K562 (cell line): ENCODE measurements at regions not wholly inside any gene's neighbourhood (a gene's known extent, or its start where the extent isn't known, plus 50 kb on each side); places are given as distances from the start of the nearest gene placed in this dataset.
A peak's percentile ranks its signal among the peaks of the same experiment; 100 is the strongest.

Experiments used
- ATAC-seq: fragments of 200-7000 bp; cut with Tn5 transposase; 3 replicates; pipeline ENCODE4 v1.9.1; 2020; ENCODE audit warnings: moderate library complexity
- BruUV-seq: library from RNA; stranded (reverse); fragments of 400-500 nt; replicated peaks from 2 replicates; lab custom pipeline; 2021; lab: Mats Ljungman, UMichigan
- CTCF ChIA-PET: fragments of 300-600 bp; formaldehyde crosslinking; extraction: SDS; loops from one replicate; lab custom pipeline; 2021; ENCODE audit warnings: low intra/inter-chr PET ratio; lab: Yijun Ruan, JAX
- POLR2A ChIA-PET: fragments of 300-600, 350-650 bp; sonication (Branson Sonifier 250); formaldehyde crosslinking; extraction: SDS; loops from one replicate; lab custom pipeline; 2021; ENCODE audit warnings: antibody characterized with exemption, inconsistent platforms; lab: Yijun Ruan, JAX
- DNase-seq, 4 experiments: peaks; one replicate each; pipeline versions ENCODE4 v3.0.0 to v3.0.0-alpha.2; 2011 to 2018; ENCODE audit warnings: low spot score in 3 of 4, mixed read lengths in 3 of 4; ENCODE audit errors: extremely low read depth in 1 of 4
- FAIRE-seq: peaks from 2 replicates; lab custom pipeline; 2011; peaks lifted over from hg19 to GRCh38; lab: Jason Lieb, UNC
- H2AFZ ChIP-seq: 2 replicates; pipeline ENCODE4 v1.6.0; 2011; ENCODE audit warnings: low read depth, low read length, control low read depth, inconsistent platforms
- H3K27ac ChIP-seq: fragments of 200-600 bp; 3 replicates; pipeline ENCODE4 v1.8.0; 2011; ENCODE audit warnings: low read depth, mild to moderate bottlenecking, control low read depth, inconsistent platforms, low read length, moderate library complexity, mixed read lengths; ENCODE audit errors: extremely low read depth
- H3K27me3 ChIP-seq, 2 experiments: fragments of 300-600 bp in 1 of 2; 2 replicates in 1 of 2; 3 replicates in 1 of 2; pipeline versions ENCODE4 v1.6.0 to v1.8.0; 2011; ENCODE audit warnings: inconsistent platforms in 2 of 2, low read length in 2 of 2, mild to moderate bottlenecking in 1 of 2, mixed read lengths in 1 of 2, moderate library complexity in 1 of 2; ENCODE audit not compliant: control insufficient read depth in 2 of 2, insufficient read depth in 2 of 2
- H3K36me3 ChIP-seq: fragments of 300-600 bp; 3 replicates; pipeline ENCODE4 v1.8.0; 2011; ENCODE audit warnings: mild to moderate bottlenecking, low read length, inconsistent platforms; ENCODE audit not compliant: control insufficient read depth, insufficient read depth
- H3K4me1 ChIP-seq, 2 experiments: fragments of 200-600 bp in 1 of 2; replicated peaks in 1 of 2; 2 replicates in 1 of 2; 3 replicates in 1 of 2; pipeline versions ENCODE4 v1.5.1 to v1.8.0; 2011; ENCODE audit warnings: inconsistent platforms in 2 of 2, low read length in 2 of 2, mild to moderate bottlenecking in 1 of 2, mixed read lengths in 1 of 2, moderate library complexity in 1 of 2; ENCODE audit not compliant: control insufficient read depth in 2 of 2, insufficient read depth in 2 of 2
- H3K4me2 ChIP-seq: 2 replicates; pipeline ENCODE4 v1.6.1; 2011; ENCODE audit warnings: low read length, control low read depth, inconsistent platforms, mixed read lengths; ENCODE audit not compliant: insufficient read depth
- H3K4me3 ChIP-seq: fragments of 200-600 bp; sonication (generic), shearing (Covaris generic); 2 replicates; pipeline ENCODE4 v1.5.1; 2016; ENCODE audit warnings: control low read depth, inconsistent platforms
- H3K79me2 ChIP-seq: fragments of 200-600 bp; 3 replicates; pipeline ENCODE4 v1.8.0; 2011; ENCODE audit warnings: low read length, inconsistent platforms; ENCODE audit not compliant: control insufficient read depth, insufficient read depth
- H3K9ac ChIP-seq, 2 experiments: 2 replicates each; pipeline versions ENCODE4 v1.6.0 to v1.6.1; 2011; ENCODE audit warnings: low read depth in 2 of 2, low read length in 2 of 2, control low read depth in 1 of 2, inconsistent platforms in 1 of 2, mild to moderate bottlenecking in 1 of 2, mixed read lengths in 1 of 2; ENCODE audit not compliant: insufficient read depth in 1 of 2
- H3K9me1 ChIP-seq: one replicate; pipeline ENCODE4 v1.6.0; 2011; ENCODE audit warnings: inconsistent platforms, mild to moderate bottlenecking, low read length, moderate library complexity; ENCODE audit not compliant: control insufficient read depth, insufficient read depth
- H3K9me3 ChIP-seq: replicated peaks from 2 replicates; pipeline ENCODE4 v1.5.1; 2011; ENCODE audit warnings: low read depth, low read length, inconsistent platforms; ENCODE audit not compliant: control insufficient read depth, insufficient read depth
- H4K20me1 ChIP-seq: replicated peaks from 2 replicates; pipeline ENCODE4 v1.6.1; 2011; ENCODE audit warnings: low read length, inconsistent platforms, mixed read lengths; ENCODE audit not compliant: control insufficient read depth, insufficient read depth
- ADNP ChIP-seq: fragments of 200-800 bp; sonication (Bioruptor generic); IDR thresholded peaks from 2 replicates; pipeline ENCODE4 v1.6.1; 2016; ENCODE audit warnings: missing genetic modification characterization, missing compliant biosample characterization
- CXXC5 ChIP-seq: fragments of 250-450 bp; sonication (Bioruptor Pico); IDR thresholded peaks from 2 replicates; pipeline ENCODE4 v1.8.0; 2022; ENCODE audit warnings: inconsistent platforms, mild to moderate bottlenecking, moderate library complexity
- FOXK1 ChIP-seq: sonication (generic); formaldehyde crosslinking; IDR thresholded peaks from 2 replicates; pipeline ENCODE4 v1.8.0; 2022; ENCODE audit warnings: missing genetic modification reagents, mild to moderate bottlenecking, borderline replicate concordance
- GATAD2B ChIP-seq: fragments of 450-650 bp; IDR thresholded peaks from 2 replicates; pipeline ENCODE4 v1.6.1; 2017; ENCODE audit warnings: mild to moderate bottlenecking, borderline replicate concordance
- HNRNPK ChIP-seq: fragments of 200-400 bp; formaldehyde crosslinking; IDR thresholded peaks from one replicate; pipeline ENCODE4 v1.6.1; 2018; ENCODE audit warnings: mild to moderate bottlenecking, low read depth, low read length; ENCODE audit not compliant: poor library complexity, severe bottlenecking
- KAT8 ChIP-seq: fragments of 450-650 bp; IDR thresholded peaks from 2 replicates; pipeline ENCODE4 v1.6.1; 2016; ENCODE audit warnings: low read depth, mild to moderate bottlenecking
- NFIC ChIP-seq: fragments of 450-650 bp; IDR thresholded peaks from 2 replicates; pipeline ENCODE4 v1.6.1; 2017; ENCODE audit warnings: mild to moderate bottlenecking, inconsistent platforms
- NUFIP1 ChIP-seq: fragments of 450-650 bp; IDR thresholded peaks from 2 replicates; pipeline ENCODE4 v1.6.1; 2018; ENCODE audit not compliant: partially characterized antibody
- OTX1 ChIP-seq: fragments of 450-650 bp; formaldehyde crosslinking; IDR thresholded peaks from 2 replicates; pipeline ENCODE4 v1.4.0; 2022; ENCODE audit warnings: mild to moderate bottlenecking
- PHTF2 ChIP-seq: fragments of 250-450 bp; sonication (Bioruptor Pico); IDR thresholded peaks from 2 replicates; pipeline ENCODE4 v1.5.0; 2021; ENCODE audit warnings: mild to moderate bottlenecking
- PPARD ChIP-seq: fragments of 250-450 bp; sonication (Bioruptor Pico); IDR thresholded peaks from 2 replicates; pipeline ENCODE4 v1.8.0; 2022; ENCODE audit warnings: inconsistent platforms, mild to moderate bottlenecking, moderate library complexity
- PRPF4 ChIP-seq: fragments of 200-400 bp; formaldehyde crosslinking; IDR thresholded peaks from one replicate; pipeline ENCODE4 v1.6.1; 2017; ENCODE audit warnings: low read length, low read depth, mild to moderate bottlenecking; ENCODE audit not compliant: insufficient read depth, poor library complexity, severe bottlenecking
- PTBP1 ChIP-seq: fragments of 200-400 bp; formaldehyde crosslinking; IDR thresholded peaks from 2 replicates; pipeline ENCODE4 v1.6.1; 2017; ENCODE audit warnings: low read depth, low read length
- SMARCE1 ChIP-seq: fragments of 450-650 bp; IDR thresholded peaks from 2 replicates; pipeline ENCODE4 v1.7.1; 2016; ENCODE audit warnings: mild to moderate bottlenecking
- SMC3 ChIP-seq: conservative IDR thresholded peaks from 2 replicates; pipeline ENCODE4 v1.6.1; 2011; ENCODE audit warnings: low read depth, low read length, improper control_type of control experiment; ENCODE audit not compliant: insufficient read depth
- ZNF133 ChIP-seq: fragments of 250-450 bp; sonication (Bioruptor Pico); IDR thresholded peaks from 2 replicates; pipeline ENCODE4 v1.4.0; 2020; ENCODE audit warnings: mild to moderate bottlenecking
- ZNF431 ChIP-seq: sonication (generic); formaldehyde crosslinking; IDR thresholded peaks from 2 replicates; pipeline ENCODE4 v1.8.0; 2022; ENCODE audit warnings: mild to moderate bottlenecking, missing genetic modification reagents
- ZNF785 ChIP-seq: fragments of 250-450 bp; sonication (Bioruptor Pico); IDR thresholded peaks from 2 replicates; pipeline ENCODE4 v1.4.0; 2020; ENCODE audit warnings: mild to moderate bottlenecking
- WGBS: fragments of 100-300 bp; shearing (Covaris generic); methylation state at CpG from one replicate; pipeline ENCODE4 v1.1.6; 2016; ENCODE audit warnings: low coverage, mixed read lengths; ENCODE audit not compliant: insufficient coverage; ENCODE audit errors: missing lambda C conversion rate; 5-methylcytosine and 5-hydroxymethylcytosine counted together
- in situ Hi-C: fragments of 300-500 bp; cut with MboI; formaldehyde crosslinking; loops from 4 replicates; pipeline ENCODE4 v1.15.0; 2018; ENCODE audit warnings: inconsistent platforms, mixed read lengths
- intact Hi-C: fragments of 100-400 bp; cut with micrococcal nuclease; formaldehyde crosslinking; loops from 2 replicates; pipeline ENCODE4 v1.14.2; 2022
- TF ChIP-seq, protein P1 (sequence below): sonication (generic); IDR thresholded peaks from 2 replicates; pipeline ENCODE4 v1.6.1; 2016
- TF ChIP-seq, protein P2 (sequence below): fragments of 250-450 bp; sonication (Bioruptor Pico); IDR thresholded peaks from 2 replicates; pipeline ENCODE4 v1.8.0; 2022; ENCODE audit warnings: moderate library complexity, mild to moderate bottlenecking, inconsistent platforms
- TF ChIP-seq, protein P3 (sequence below): fragments of 250-450 bp; sonication (Bioruptor Pico); IDR thresholded peaks from 2 replicates; pipeline ENCODE4 v1.5.0; 2020; ENCODE audit warnings: mild to moderate bottlenecking

DNA sequence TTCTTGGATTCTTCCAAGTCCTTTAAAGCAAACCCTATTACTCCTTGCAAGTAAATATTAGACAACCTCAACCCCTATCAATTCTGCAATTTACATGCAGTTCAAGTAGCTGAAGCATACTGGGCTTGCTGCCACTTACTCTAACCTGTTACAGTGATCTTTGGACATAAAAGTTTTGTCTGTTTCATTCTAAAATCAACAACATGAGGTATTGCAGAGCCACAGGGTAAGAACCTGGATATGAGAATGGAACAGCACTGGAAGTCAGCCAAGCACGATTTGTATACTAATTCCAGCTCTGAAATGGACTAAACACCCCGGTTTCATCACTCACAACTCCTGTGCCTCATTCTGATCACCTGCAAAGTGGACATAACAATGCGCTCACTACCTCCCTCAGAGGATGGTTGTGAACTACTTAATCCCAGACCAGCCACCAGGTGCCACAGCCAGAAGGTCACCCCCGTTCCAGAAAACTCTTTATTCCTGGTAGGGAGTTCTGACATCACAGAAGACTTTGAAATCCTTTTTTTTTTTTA is 270.0 kb downstream of the ADGB start:
- 0 out of 3 replicates have a peak, but pooled peaks have one; percentile 8 for ATAC-seq
- no peak for FAIRE-seq
- H3K36me3 ChIP-seq = no peaks in the 10 kb centered on the region
- peak overlapping the region; percentile 56 for H2AFZ ChIP-seq
- intact Hi-C loops = no loop called here
- no peaks in the 10 kb centered on the region for H3K9me3 ChIP-seq
- H3K27ac ChIP-seq = no peak overlapping the region
- no peaks in the 10 kb centered on the region for H3K9me1 ChIP-seq
- peaks cover under 1 to 41% of the 10 kb centered on the region in 2 experiments for H3K4me1 ChIP-seq
- in situ Hi-C loops = no loop called here
- H3K79me2 ChIP-seq = no peaks in the 10 kb centered on the region
- ChIA-PET CTCF (no interaction called here), POLR2A (interaction anchor here (1.8 kb wide), 1 partner anchor 15 kb away, joined by 4 read pairs; no protein-coding TSS in a partner anchor)
- no peak for DNase-seq
- WGBS = 72% methylated on average over 4 of the region's 4 CpGs
- BruUV-seq = no TSS peak
- H3K9ac ChIP-seq = no peak overlapping the region
- no peak overlapping the region for H3K4me2 ChIP-seq
- H3K4me3 ChIP-seq = no peak overlapping the region
- H4K20me1 ChIP-seq = no peaks in the 10 kb centered on the region
- H3K27me3 ChIP-seq = no peaks in the 10 kb centered on the region
- no peak for TF ChIP-seq SMC3
- TF ChIP-seq ZNF785 (CRISPR knock-in tag) = no peak
- TF ChIP-seq PPARD (CRISPR knock-in tag) = no peak
- no peak for TF ChIP-seq NUFIP1
- TF ChIP-seq NFIC = peak; percentile 34; the same call in 1 of the 2 replicates
- TF ChIP-seq, protein P1, sequence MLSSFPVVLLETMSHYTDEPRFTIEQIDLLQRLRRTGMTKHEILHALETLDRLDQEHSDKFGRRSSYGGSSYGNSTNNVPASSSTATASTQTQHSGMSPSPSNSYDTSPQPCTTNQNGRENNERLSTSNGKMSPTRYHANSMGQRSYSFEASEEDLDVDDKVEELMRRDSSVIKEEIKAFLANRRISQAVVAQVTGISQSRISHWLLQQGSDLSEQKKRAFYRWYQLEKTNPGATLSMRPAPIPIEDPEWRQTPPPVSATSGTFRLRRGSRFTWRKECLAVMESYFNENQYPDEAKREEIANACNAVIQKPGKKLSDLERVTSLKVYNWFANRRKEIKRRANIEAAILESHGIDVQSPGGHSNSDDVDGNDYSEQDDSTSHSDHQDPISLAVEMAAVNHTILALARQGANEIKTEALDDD = 0 out of 2 replicates have a peak, but pooled peaks have one; percentile 31
- TF ChIP-seq, protein P2, sequence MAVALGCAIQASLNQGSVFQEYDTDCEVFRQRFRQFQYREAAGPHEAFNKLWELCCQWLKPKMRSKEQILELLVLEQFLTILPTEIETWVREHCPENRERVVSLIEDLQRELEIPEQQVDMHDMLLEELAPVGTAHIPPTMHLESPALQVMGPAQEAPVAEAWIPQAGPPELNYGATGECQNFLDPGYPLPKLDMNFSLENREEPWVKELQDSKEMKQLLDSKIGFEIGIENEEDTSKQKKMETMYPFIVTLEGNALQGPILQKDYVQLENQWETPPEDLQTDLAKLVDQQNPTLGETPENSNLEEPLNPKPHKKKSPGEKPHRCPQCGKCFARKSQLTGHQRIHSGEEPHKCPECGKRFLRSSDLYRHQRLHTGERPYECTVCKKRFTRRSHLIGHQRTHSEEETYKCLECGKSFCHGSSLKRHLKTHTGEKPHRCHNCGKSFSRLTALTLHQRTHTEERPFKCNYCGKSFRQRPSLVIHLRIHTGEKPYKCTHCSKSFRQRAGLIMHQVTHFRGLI = no peak
- no peak for TF ChIP-seq CXXC5 (CRISPR knock-in tag)
- no peak for TF ChIP-seq OTX1 (CRISPR knock-in tag)
- TF ChIP-seq PHTF2 (CRISPR knock-in tag) = no peak
- TF ChIP-seq ZNF133 = no peak
- TF ChIP-seq ADNP (tag) = no peak
- TF ChIP-seq FOXK1 (CRISPR knock-in tag) = no peak
- TF ChIP-seq PTBP1 = no peak
- no peak for TF ChIP-seq PRPF4
- TF ChIP-seq GATAD2B = no peak
- TF ChIP-seq KAT8 = no peak
- no peak for TF ChIP-seq HNRNPK
- TF ChIP-seq ZNF431 (CRISPR knock-in tag) = no peak
- TF ChIP-seq SMARCE1 = no peak
- TF ChIP-seq, protein P3, sequence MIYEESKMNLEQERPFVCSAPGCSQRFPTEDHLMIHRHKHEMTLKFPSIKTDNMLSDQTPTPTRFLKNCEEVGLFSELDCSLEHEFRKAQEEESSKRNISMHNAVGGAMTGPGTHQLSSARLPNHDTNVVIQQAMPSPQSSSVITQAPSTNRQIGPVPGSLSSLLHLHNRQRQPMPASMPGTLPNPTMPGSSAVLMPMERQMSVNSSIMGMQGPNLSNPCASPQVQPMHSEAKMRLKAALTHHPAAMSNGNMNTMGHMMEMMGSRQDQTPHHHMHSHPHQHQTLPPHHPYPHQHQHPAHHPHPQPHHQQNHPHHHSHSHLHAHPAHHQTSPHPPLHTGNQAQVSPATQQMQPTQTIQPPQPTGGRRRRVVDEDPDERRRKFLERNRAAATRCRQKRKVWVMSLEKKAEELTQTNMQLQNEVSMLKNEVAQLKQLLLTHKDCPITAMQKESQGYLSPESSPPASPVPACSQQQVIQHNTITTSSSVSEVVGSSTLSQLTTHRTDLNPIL = no peak
